HG03354 (cell line): ENCODE measurements at regions not wholly inside any gene's neighbourhood (a gene's known extent, or its start where the extent isn't known, plus 50 kb on each side); places are given as distances from the start of the nearest gene placed in this dataset.

Experiments used
- ATAC-seq: cut with Tn5 transposase; IDR thresholded peaks from one replicate; pipeline ENCODE4 v1.9.1; 2021; ENCODE audit warnings: mild to moderate bottlenecking; ENCODE audit not compliant: unreplicated experiment, poor library complexity, severe bottlenecking

- no peak for ATAC-seq
Measured at GRCh38 chr12:91940322-91940721, 205.3 kb downstream of the BTG1 start.

GRCh38 chr12:91937706-91938105, 207.9 kb downstream of the BTG1 start:
- ATAC-seq = no peak

DNA sequence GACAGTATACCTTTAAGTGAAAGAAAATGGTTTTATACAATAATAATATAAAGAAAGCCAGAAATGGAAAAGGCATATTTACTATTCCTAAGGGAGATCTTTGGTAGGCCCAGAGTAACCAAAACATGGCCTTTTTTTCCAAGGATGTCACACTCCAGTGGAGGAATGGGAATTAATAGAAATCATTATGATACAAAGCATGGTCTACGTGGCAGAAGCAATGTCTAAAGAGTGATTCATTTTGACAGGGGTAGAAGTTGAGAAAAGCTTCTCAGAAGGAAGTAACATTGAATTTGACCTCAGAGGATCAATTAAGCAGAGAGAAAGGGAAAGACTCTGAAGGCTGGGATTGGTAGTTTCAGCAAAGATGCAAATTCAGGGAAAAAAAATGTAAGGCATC, 208.6 kb downstream of the BTG1 start:
- no peak for ATAC-seq

DNA sequence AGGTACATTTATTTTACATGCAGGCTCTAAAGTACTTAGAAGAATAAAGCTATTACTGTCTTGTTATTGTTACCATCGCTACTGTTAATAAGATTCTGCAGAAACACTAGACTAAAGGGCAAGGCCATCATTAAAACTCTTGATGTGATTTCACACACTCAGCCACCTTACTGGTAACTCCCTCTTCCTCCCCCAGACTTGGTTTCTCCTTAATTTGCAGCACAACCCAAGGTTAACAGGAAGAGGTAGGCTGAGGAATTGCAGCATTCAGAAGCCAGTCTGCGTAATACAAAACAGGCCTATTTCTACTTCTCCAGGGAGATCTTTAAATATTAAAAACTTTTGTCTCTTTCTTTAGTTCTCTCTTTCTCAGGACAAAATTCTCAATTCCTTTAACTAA, 210.3 kb downstream of the BTG1 start:
- ATAC-seq = no peak

GRCh38 chr12:91931111-91931510, 214.5 kb downstream of the BTG1 start:
- no peak for ATAC-seq

DNA sequence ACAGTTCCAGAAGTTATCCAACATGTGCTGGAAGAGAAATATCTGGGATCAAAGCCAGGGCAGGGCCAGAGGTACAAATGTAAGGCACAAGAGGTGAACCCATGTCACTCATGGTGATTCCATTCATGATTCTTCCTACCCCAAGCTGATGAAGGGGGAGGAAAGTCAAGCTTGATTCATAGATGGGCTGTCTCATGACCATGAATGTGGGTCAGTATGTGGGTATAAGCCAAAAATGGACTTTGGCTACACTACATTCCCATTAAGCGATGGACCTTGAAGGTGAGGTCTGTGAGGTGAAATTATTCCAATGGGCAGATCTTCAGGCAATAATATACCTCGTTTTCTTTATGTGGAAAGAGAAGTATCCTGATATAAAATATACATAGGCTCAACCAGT, 217.1 kb downstream of the BTG1 start:
- ATAC-seq = no peak

DNA sequence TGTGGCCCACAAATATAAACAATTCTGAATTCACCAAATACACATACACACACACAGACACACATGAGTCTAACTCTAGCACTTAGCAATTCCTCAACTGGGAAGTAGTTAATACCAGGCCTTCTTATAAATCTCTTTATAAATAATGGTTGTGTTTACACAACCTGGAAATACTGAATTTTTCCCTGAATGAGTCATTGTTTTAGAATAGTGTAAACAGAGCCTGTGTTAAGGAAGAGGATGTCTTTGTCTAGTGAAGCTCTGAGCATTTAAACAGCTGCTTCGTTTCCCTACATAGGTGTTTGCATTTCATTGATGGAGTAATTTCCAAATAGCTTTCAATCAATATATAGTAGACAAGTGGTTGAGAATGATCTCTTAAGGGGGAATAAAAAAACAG, 218.8 kb downstream of the BTG1 start:
- ATAC-seq = no peak

DNA sequence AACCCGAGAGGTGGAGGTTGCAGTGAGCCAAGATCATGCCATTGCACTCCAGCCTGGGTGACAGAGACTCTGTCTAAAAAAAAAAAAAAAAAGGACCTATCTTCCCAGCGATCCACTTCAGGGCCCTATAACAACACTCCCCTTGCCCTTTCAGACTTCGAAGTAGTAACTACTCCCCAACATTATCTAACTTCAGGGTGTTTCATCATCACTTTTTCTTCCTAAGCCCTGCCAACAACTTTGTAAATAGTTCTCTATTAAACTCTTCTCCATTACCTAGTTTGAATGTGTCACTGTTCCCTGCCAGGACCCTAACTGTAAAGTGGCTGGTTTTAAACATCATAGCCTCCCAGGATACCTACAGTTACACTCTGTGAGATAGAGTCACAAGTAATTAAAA, 220.8 kb downstream of the BTG1 start:
- no peak for ATAC-seq

- no peak for ATAC-seq
Measured at GRCh38 chr12:91923864-91924263, 221.8 kb downstream of the BTG1 start.

GRCh38 chr12:91922674-91923073, 223.0 kb downstream of the BTG1 start:
- ATAC-seq = no peak

GRCh38 chr12:91922139-91922538, 223.5 kb downstream of the BTG1 start:
- ATAC-seq = no peak

- no peak for ATAC-seq
Measured at GRCh38 chr12:91921555-91921954, 224.1 kb downstream of the BTG1 start.

DNA sequence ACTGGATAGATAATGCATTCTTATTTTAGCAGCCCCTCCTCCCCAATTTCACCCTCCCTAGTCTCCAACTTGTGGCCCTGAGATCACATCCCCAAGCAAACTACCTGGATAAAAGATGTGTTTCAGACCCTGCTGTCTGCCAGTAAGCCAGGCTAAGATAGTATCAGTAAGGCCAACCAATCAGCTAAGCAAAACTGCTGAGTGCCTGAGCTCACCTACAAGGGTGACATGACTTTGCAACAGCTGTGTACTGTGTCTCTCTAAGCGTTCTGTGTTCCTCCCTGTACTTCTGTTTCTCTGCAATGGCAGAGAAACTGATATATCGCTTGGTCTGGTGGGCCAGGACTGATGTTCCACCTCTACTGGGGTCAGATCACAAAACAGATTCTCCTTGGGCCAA, 224.9 kb downstream of the BTG1 start:
- ATAC-seq = no peak

- no peak for ATAC-seq
Measured at GRCh38 chr12:91920276-91920675, 225.4 kb downstream of the BTG1 start.

- ATAC-seq = no peak
Measured at GRCh38 chr12:91918431-91918830, 227.2 kb downstream of the BTG1 start.

- no peak for ATAC-seq
Measured at GRCh38 chr12:91914701-91915100, 230.9 kb downstream of the BTG1 start.

- ATAC-seq = no peak
Measured at GRCh38 chr12:91913651-91914050, 232.0 kb downstream of the BTG1 start.

- ATAC-seq = no peak
Measured at GRCh38 chr12:91913124-91913523, 232.5 kb downstream of the BTG1 start.

DNA sequence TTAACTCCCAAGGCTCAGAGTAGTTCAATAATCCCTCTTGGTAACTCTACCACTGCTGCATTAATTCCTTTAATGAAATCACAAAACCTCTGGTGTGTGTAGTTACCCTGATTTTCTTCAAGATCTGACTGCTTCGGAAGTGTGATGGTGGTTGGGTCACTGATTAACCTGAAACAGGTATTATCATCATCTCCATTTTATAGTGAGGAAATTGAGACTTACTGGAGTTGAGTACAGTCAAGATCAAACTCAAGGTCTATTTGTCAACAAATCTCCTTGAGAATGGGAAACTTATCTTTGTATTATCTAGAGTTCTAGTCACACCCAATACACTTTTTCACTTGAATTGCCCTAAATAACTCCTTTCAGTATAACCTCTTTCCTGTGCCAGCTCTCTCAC, 233.5 kb downstream of the BTG1 start:
- ATAC-seq = no peak

GRCh38 chr12:91910871-91911388, 234.7 kb downstream of the BTG1 start:
- no peak for ATAC-seq

GRCh38 chr12:91902860-91903683, 242.6 kb downstream of the BTG1 start:
- no peak for ATAC-seq
